HEK293 (cell line): ENCODE measurements at regions not wholly inside any gene's neighbourhood (a gene's known extent, or its start where the extent isn't known, plus 50 kb on each side); places are given as distances from the start of the nearest gene placed in this dataset.

ENCODE experiments used
- CTCF ChIA-PET: fragments of 350-600 bp; formaldehyde crosslinking; extraction: SDS; loops from one replicate; lab custom pipeline; 2021; ENCODE audit warnings: antibody characterized with exemption; lab: Yijun Ruan, JAX
- POLR2A ChIA-PET: fragments of 300-600 bp; formaldehyde crosslinking; extraction: SDS; loops from one replicate; lab custom pipeline; 2020; ENCODE audit warnings: antibody characterized with exemption, inconsistent platforms; lab: Yijun Ruan, JAX
- H3K27ac ChIP-seq: fragments of 200-500 bp; sonication (Bioruptor generic); 2 replicates; pipeline ENCODE4 v1.5.1; 2014; ENCODE audit warnings: low read depth, low read length, control low read depth, inconsistent platforms; ENCODE audit errors: extremely low read depth
- H3K36me3 ChIP-seq, 2 experiments: fragments of 200-500 bp in 1 of 2; sonication (Bioruptor generic) in 1 of 2; 1 replicate in 1 of 2; 2 replicates in 1 of 2; pipeline ENCODE4 v1.5.1; 2014 to 2017; ENCODE audit warnings: inconsistent platforms in 2 of 2, low read length in 2 of 2; ENCODE audit not compliant: control insufficient read depth in 2 of 2, insufficient read depth in 1 of 2
- H3K4me1 ChIP-seq: fragments of 200-500 bp; sonication (Bioruptor generic); 2 replicates; pipeline ENCODE4 v1.5.1; 2014; ENCODE audit warnings: mild to moderate bottlenecking, low read length, inconsistent platforms; ENCODE audit not compliant: control insufficient read depth, insufficient read depth
- H3K4me3 ChIP-seq: 2 replicates; pipeline ENCODE4 v1.5.1; 2011; ENCODE audit warnings: low read depth, mild to moderate bottlenecking, control low read depth, low read length, moderate library complexity
- H3K9me3 ChIP-seq: fragments of 200-500 bp; sonication (Bioruptor generic); 2 replicates; pipeline ENCODE4 v1.5.1; 2014; ENCODE audit warnings: low read depth, low read length, inconsistent platforms; ENCODE audit not compliant: control insufficient read depth, insufficient read depth
- AEBP2 ChIP-seq: fragments of 450-650 bp; formaldehyde crosslinking; IDR thresholded peaks from 2 replicates; pipeline ENCODE4 v1.5.1; 2016; ENCODE audit warnings: missing biosample characterization, missing genetic modification characterization, borderline replicate concordance
- ELK4 ChIP-seq: IDR thresholded peaks from 2 replicates; pipeline ENCODE4 v1.6.1; 2011; ENCODE audit warnings: mild to moderate bottlenecking, low read depth, low read length, borderline replicate concordance
- MEIS1 ChIP-seq: sonication (generic); formaldehyde crosslinking; IDR thresholded peaks from 2 replicates; pipeline ENCODE4 v1.8.1; 2022; ENCODE audit warnings: missing genetic modification reagents, mild to moderate bottlenecking, borderline replicate concordance
- SP3 ChIP-seq: fragments of 450-650 bp; formaldehyde crosslinking; IDR thresholded peaks from 2 replicates; pipeline ENCODE4 v1.5.1; 2016; ENCODE audit warnings: missing biosample characterization, missing genetic modification characterization
- ZBTB10 ChIP-seq: fragments of 450-650 bp; formaldehyde crosslinking; IDR thresholded peaks from 2 replicates; pipeline ENCODE4 v1.5.1; 2016; ENCODE audit warnings: missing biosample characterization, missing genetic modification characterization
- ZBTB44 ChIP-seq: fragments of 450-650 bp; IDR thresholded peaks from 2 replicates; pipeline ENCODE4 v1.5.1; 2018; ENCODE audit warnings: missing biosample characterization, mild to moderate bottlenecking, missing genetic modification characterization
- ZIC2 ChIP-seq: fragments of 450-650 bp; formaldehyde crosslinking; IDR thresholded peaks from 2 replicates; pipeline ENCODE4 v1.5.1; 2016; ENCODE audit warnings: missing biosample characterization, missing genetic modification characterization
- ZNF175 ChIP-seq: fragments of 450-650 bp; formaldehyde crosslinking; IDR thresholded peaks from 2 replicates; pipeline ENCODE4 v1.5.1; 2016; ENCODE audit warnings: missing biosample characterization, missing genetic modification characterization
- ZNF335 ChIP-seq: fragments of 450-650 bp; formaldehyde crosslinking; conservative IDR thresholded peaks from 2 replicates; pipeline ENCODE4 v1.5.1; 2016; ENCODE audit warnings: missing biosample characterization, missing genetic modification characterization
- ZNF404 ChIP-seq: fragments of 450-650 bp; formaldehyde crosslinking; IDR thresholded peaks from 2 replicates; pipeline ENCODE4 v1.5.1; 2017; ENCODE audit warnings: missing biosample characterization, missing genetic modification characterization
- ZNF423 ChIP-seq: fragments of 450-650 bp; formaldehyde crosslinking; IDR thresholded peaks from 2 replicates; pipeline ENCODE4 v1.5.1; 2016; ENCODE audit warnings: missing biosample characterization, missing genetic modification characterization
- ZNF449 ChIP-seq: fragments of 450-650 bp; formaldehyde crosslinking; IDR thresholded peaks from 2 replicates; pipeline ENCODE4 v1.5.1; 2017; ENCODE audit warnings: missing biosample characterization, mild to moderate bottlenecking, missing genetic modification characterization, moderate library complexity
- ZNF510 ChIP-seq: fragments of 450-650 bp; formaldehyde crosslinking; IDR thresholded peaks from 2 replicates; pipeline ENCODE4 v1.5.1; 2018; ENCODE audit warnings: mild to moderate bottlenecking, missing genetic modification characterization, missing biosample characterization; ENCODE audit not compliant: insufficient replicate concordance
- ZNF513 ChIP-seq: fragments of 450-650 bp; IDR thresholded peaks from 2 replicates; pipeline ENCODE4 v1.5.1; 2018; ENCODE audit warnings: missing biosample characterization, missing genetic modification characterization
- ZNF626 ChIP-seq: fragments of 450-650 bp; sonication (Bioruptor Pico); formaldehyde crosslinking; IDR thresholded peaks from 2 replicates; pipeline ENCODE4 v1.5.1; 2018; ENCODE audit warnings: missing biosample characterization, missing genetic modification characterization, inconsistent platforms
- ZNF76 ChIP-seq: fragments of 450-650 bp; formaldehyde crosslinking; IDR thresholded peaks from 2 replicates; pipeline ENCODE4; 2016; ENCODE audit warnings: low read depth, missing biosample characterization, missing genetic modification characterization, borderline replicate concordance
- ZNF777 ChIP-seq: fragments of 450-650 bp; formaldehyde crosslinking; IDR thresholded peaks from 2 replicates; pipeline ENCODE4 v1.5.1; 2017; ENCODE audit warnings: missing biosample characterization, missing genetic modification characterization, borderline replicate concordance
- ZNF785 ChIP-seq: fragments of 450-650 bp; formaldehyde crosslinking; IDR thresholded peaks from 2 replicates; pipeline ENCODE4 v1.5.1; 2016; ENCODE audit warnings: missing biosample characterization, missing genetic modification characterization
- ZNF791 ChIP-seq: fragments of 450-650 bp; formaldehyde crosslinking; IDR thresholded peaks from 2 replicates; pipeline ENCODE4 v1.5.1; 2016; ENCODE audit warnings: missing biosample characterization, missing genetic modification characterization
- ZSCAN16 ChIP-seq: fragments of 450-650 bp; formaldehyde crosslinking; IDR thresholded peaks from 2 replicates; pipeline ENCODE4 v1.5.1; 2016; ENCODE audit warnings: missing biosample characterization, missing genetic modification characterization

GRCh38 chr18:78624646-78625279 is 354.9 kb upstream of the SALL3 start:
- CTCF ChIA-PET = no interaction called here
- Histone ChIP-seq H3K27ac (no peak overlapping the region), H3K36me3 (no peaks in the 10 kb centered on the region), H3K4me1 (no peaks in the 10 kb centered on the region; the same call in 1 of the 2 replicates), H3K9me3 (no peaks in the 10 kb centered on the region), H3K4me3 (no peak overlapping the region)
- TF ChIP-seq ZNF777 = no peak
- no peak for TF ChIP-seq SP3
- no peak for TF ChIP-seq ZNF76 (tag by site-specific recombination)
- TF ChIP-seq AEBP2 (tag by site-specific recombination) = no peak
- TF ChIP-seq ZNF423 (tag by site-specific recombination) = no peak
- TF ChIP-seq ZNF404 = no peak
- no peak for TF ChIP-seq ZNF626 (tag by site-specific recombination)
- TF ChIP-seq ZNF791 (tag by site-specific recombination) = no peak
- POLR2A ChIA-PET = no interaction called here

- no peak overlapping the region for H3K4me3 ChIP-seq
- no peak overlapping the region for H3K27ac ChIP-seq
- no peak for TF ChIP-seq ZNF449 (tag by site-specific recombination)
- no peaks in the 10 kb centered on the region for H3K9me3 ChIP-seq
- ChIA-PET CTCF (no interaction called here), POLR2A (no interaction called here)
- no peaks in the 10 kb centered on the region; the same call in 1 of the 2 replicates for H3K4me1 ChIP-seq
- H3K36me3 ChIP-seq = no peaks in the 10 kb centered on the region
These were observed 353.8 kb upstream of the SALL3 start for GRCh38 chr18:78625847-78626246.

GRCh38 chr18:78627551-78628346 is 351.9 kb upstream of the SALL3 start:
- Histone ChIP-seq H3K36me3 (no peaks in the 10 kb centered on the region), H3K4me1 (no peaks in the 10 kb centered on the region; the same call in 1 of the 2 replicates), H3K4me3 (no peak overlapping the region), H3K9me3 (no peaks in the 10 kb centered on the region), H3K27ac (no peak overlapping the region)
- ChIA-PET POLR2A (no interaction called here), CTCF (no interaction called here)
- TF ChIP-seq MEIS1 (no peak), ZNF513 (no peak), ZBTB44 (no peak), ZNF510 (tag by site-specific recombination) (no peak), ZNF175 (tag by site-specific recombination) (no peak), ZNF785 (tag by site-specific recombination) (no peak), ZIC2 (tag by site-specific recombination) (no peak), ELK4 (no peak), ZNF335 (tag by site-specific recombination) (no peak), SP3 (no peak), ZSCAN16 (tag by site-specific recombination) (no peak), ZBTB10 (tag by site-specific recombination) (no peak)
